Left kidney (tissue), 1 donor: ENCODE measurements at regions not wholly inside any gene's neighbourhood (a gene's known extent, or its start where the extent isn't known, plus 50 kb on each side); places are given as distances from the start of the nearest gene placed in this dataset.
"Not testable (repeated sequence)": the region's sequence is repeated elsewhere in the genome, so short reads cannot be mapped to it uniquely, and the experiment has no call there.

Source experiments
- DNase-seq: peaks from one replicate; pipeline ENCODE4 v3.0.0-alpha.2; 2013

GRCh38 chr11:97573771-97574170, 1184.0 kb downstream of the JRKL start:
- not testable (repeated sequence) for DNase-seq

DNA sequence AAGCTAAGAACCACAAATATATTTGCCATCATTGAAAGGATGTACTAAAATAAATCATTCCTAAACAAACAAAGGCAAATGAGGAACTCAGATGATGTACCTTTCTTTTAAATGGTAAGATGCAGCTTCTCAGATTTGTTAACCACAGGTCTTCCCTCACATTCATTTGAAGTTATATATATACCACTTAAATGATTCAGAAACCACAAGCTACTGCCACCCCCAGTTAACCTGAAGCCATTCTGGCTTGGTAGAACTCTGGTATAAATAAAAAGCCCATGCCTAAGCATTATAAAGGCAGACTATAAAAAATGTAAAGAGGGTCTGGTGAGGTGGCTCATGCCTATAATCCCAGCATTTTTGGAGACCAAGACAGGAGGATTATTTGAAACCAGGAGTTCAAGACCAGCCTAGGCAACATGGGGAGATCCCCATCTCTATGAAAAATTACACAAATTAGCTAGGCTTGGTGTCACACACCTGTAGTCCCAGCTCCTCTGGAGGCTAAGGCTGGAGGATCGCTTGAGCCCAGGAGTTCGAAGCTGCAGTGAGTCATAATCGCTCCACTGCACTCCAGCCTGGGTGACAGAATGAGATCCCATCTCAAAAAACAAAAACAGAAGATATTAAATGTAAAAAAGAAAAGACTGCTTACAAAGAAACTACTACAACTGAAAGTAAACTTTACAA, 1185.3 kb downstream of the JRKL start:
- no peak for DNase-seq

GRCh38 chr11:97607291-97608000, 1217.6 kb downstream of the JRKL start:
- no peak for DNase-seq

GRCh38 chr11:97610000-97610399, 1220.2 kb downstream of the JRKL start:
- no peak for DNase-seq

- DNase-seq, result no peak
Measured at GRCh38 chr11:97610854-97611253, 1221.0 kb downstream of the JRKL start.

DNA sequence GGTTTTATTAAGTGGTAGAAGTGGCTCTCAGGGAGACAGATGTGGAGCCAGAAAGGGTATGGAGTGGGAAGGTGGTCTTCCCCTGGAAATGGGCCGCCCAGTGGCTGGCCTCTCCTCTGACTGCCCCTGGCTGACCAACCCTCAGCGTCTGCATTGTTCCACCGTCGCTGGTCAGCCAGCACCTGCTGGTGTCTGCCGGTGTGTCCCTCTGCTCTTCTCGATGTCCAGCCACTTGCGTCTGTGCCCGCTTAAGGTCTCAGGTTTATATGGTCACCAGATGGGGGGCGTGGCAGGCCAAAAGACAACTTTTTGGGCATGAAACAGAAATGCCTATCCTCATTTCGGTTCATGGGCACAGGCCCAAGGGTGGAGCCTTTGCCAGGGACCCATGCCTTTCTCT, 1221.5 kb downstream of the JRKL start:
- no peak for DNase-seq

DNA sequence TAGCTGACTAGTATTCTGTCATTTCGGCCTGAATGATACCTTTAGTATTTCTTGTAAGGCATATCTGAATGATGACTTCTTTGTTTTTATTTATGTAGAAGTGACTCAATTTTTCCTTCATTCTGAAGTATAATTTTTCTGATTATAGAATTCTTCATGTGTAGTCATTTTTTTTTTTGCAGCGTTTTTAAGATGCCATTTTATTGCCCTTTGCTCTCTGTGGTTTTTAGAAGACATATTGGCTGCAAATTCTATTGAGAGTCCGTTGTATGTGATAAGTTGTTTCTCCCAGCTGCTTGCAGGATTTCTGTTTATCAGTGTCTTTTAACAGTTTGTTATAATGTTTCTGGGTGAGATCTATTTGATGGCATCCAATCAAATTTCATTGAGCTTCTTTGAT, 1224.8 kb downstream of the JRKL start:
- no peak for DNase-seq

GRCh38 chr11:97615546-97615945, 1225.7 kb downstream of the JRKL start:
- DNase-seq, result no peak

DNA sequence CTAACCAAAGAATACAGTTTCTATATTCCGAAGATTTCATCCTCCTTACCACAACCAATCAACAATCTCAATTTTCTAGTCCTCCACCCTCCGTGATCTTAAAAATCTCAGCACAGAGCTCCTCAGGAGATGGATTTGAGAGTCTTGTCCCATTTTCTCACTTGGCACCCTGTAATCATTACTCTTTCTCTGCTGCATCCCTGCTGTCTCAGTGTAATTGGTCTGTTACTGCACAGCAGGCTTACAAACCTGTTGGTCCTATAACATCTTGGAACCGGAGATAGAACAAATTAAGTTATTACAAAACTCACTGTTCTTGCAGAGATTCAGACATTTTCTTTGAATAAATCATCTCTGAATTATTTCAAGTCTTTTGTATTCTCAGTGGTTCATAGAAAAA, 1227.2 kb downstream of the JRKL start:
- DNase-seq, result no peak

DNA sequence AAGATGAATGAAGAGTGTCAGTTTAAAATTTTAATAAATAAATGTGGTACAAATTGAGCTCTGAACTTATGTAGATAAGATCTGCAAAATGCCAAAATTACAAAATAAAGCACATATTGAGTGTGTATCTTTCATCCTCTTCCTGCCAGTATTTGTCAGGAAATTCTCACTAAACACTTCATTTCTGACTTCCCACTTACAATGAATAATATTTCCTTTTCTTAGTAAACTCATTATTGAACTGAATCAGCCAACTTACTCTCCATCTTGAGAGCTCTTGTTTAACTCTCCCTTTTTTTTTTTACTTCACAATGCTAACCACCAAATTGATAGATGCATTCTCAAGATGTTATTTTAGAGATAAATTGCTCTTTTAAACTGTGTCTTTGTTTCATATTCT, 1230.2 kb downstream of the JRKL start:
- no peak for DNase-seq

- DNase-seq, result no peak
Measured at GRCh38 chr11:97621282-97621681, 1231.5 kb downstream of the JRKL start.

- DNase-seq, result no peak
Measured at GRCh38 chr11:97622795-97623194, 1233.0 kb downstream of the JRKL start.

GRCh38 chr11:97636741-97637140, 1246.9 kb downstream of the JRKL start:
- DNase-seq, result not testable (repeated sequence)

DNA sequence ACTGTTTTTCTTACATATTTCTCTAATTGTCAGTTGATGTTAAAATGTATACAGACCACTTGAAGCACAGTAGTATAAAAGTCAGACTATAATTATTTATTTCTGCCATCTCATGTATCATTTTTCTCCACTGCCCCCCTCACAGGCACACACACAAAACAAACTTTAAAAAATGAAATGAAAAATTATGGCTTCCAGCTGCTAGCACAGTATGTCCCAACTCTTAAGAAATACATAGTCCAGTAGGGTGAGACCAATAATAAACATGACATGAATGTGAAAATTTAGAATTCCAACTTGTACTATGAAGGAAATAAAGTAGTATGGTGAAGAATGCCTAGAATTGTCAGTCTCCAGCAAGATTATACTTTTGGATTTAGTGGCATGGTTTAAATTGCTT, 1247.9 kb downstream of the JRKL start:
- no peak for DNase-seq

GRCh38 chr11:97638641-97639224, 1248.9 kb downstream of the JRKL start:
- no peak for DNase-seq

DNA sequence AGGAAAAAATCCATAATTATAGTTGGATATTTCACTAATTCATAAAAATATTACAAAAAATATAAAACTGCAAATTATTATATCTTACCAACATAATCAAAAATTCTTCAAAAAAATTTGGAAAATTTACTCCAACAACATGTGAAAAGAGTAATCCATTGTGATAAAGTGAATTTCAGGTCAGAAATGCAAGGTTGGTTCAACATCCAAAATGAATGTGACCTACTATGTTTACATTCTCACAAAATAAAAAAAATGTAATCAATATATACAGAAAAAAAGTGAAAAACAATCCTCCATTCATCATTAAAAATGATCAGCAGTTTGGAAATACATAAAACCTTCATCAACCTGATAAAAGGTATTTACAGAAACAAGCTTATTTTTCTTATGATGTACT, 1252.2 kb downstream of the JRKL start:
- no peak for DNase-seq

DNA sequence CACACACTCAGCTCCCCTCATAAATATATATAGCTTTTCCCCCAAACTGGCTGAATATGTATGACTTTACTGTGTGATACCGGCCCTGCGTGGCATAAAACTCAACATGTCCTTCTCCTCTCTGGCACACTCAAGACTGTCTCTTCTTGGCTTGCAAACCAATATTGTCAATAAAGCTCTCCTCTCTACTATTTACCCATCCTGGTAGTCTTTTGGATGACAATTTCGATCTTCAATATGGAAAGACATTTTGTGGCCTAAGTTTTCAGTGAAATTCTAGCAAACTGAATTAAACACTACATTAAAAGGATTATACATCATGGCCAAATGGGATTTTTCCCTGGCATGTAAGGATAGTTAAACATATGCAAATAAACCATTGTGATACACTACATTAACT, 1255.9 kb downstream of the JRKL start:
- no peak for DNase-seq

DNA sequence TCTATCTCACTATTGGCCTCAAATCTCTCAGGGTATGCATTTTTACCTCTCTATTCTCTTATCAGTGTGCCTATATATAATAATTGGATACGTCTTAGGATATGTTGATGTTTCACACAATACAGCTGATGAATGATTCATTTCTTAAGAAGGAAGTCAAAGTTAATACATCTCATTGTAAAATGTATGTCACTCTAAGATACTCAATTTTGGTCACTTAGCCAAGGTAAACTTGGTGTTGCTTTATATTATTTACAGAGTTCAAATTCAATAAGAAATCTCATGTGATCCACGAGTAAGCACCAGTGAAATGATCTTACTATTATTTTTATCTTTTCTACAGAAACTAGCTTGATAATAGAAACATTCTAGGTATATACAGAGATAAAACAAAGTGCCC, 1266.5 kb downstream of the JRKL start:
- DNase-seq, result no peak

DNA sequence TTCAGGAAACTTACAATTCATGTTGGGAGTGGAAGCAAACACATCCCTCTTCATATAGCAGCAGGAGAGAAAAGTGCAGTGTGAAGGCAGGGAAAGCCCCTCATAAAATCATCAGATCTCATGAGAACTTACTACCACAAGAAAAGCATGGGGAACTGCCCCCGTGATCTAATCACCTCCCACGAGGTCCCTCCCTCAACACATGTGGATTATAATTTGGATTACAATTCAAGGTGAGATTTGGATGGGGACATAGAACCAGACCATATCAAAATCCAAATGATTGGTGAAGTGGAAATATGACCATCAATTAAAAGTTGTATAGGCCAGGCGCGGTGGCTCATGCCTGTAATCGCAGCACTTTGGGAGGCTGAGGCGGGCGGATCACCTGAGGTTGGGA, 1268.0 kb downstream of the JRKL start:
- DNase-seq, result no peak

- DNase-seq, result no peak
Measured at GRCh38 chr11:97667057-97667456, 1277.2 kb downstream of the JRKL start.

DNA sequence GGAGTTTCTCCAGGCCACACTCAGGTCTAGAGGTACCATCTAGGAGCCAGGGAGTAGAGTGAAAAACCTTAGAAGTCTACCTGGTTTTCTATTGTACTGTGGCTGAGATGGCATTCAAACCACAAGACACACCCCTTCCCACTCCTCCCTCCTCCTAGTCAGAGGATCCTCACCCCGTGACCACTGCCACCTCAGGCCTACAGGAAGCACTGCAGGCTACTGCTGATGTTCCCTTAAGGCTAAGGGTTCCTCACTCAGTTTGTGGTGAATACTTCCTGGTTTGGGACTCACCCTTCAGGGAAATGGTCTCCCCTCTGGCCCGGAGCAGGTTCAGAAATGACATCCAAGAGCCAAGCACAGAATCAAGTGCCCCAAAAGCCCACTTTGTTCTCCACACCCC, 1293.9 kb downstream of the JRKL start:
- no peak for DNase-seq

- DNase-seq, result no peak
Measured at GRCh38 chr11:97684486-97685439, 1295.0 kb downstream of the JRKL start.

DNA sequence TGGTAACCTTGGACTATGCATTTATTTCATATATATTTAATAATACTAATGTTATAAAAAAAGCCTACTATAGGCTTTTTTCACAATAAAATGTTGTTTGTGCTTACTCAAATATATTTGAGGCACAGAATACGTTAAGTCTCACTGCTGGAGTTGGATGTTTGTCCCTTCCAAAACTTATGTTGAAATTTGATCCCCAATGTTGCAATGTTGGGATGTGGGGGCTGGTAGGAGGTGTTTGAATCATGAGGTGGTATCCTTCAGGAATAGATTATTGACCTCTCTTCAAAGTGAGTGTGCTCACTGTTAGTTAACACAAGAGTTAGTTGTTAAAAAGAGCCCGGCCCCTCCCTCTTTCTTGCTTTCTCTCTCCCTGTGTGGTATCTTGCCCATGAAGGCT, 1295.9 kb downstream of the JRKL start:
- no peak for DNase-seq
